IMR-90 (cell line): ENCODE measurements at regions not wholly inside any gene's neighbourhood (a gene's known extent, or its start where the extent isn't known, plus 50 kb on each side); places are given as distances from the start of the nearest gene placed in this dataset.

Experiments
- ATAC-seq: fragments of 200-7000 bp; cut with Tn5 transposase; 2 replicates; pipeline ENCODE4 v1.9.1; 2020; ENCODE audit warnings: low read depth, mild to moderate bottlenecking, moderate library complexity
- BruUV-seq: library from RNA; stranded (reverse); fragments of 400-500 nt; replicated peaks from 2 replicates; lab custom pipeline; 2021; lab: Mats Ljungman, UMichigan
- CTCF ChIA-PET: fragments of 300-600 bp; formaldehyde crosslinking; extraction: SDS; loops from one replicate; lab custom pipeline; 2021; ENCODE audit warnings: antibody characterized with exemption; lab: Yijun Ruan, JAX
- POLR2A ChIA-PET: fragments of 300-600 bp; sonication (Branson Sonifier 250); formaldehyde crosslinking; loops from one replicate; lab custom pipeline; 2022; ENCODE audit warnings: antibody characterized with exemption; ENCODE audit not compliant: unreplicated experiment; lab: Charles Lee
- DNase-seq: peaks from one replicate; pipeline ENCODE4 v3.0.0; 2013
- H2AFZ ChIP-seq: replicated peaks from 2 replicates; pipeline ENCODE3; 2013; ENCODE audit warnings: low read length, mild to moderate bottlenecking; ENCODE audit not compliant: poor library complexity
- H2AK5ac ChIP-seq: 2 replicates; pipeline ENCODE4 v1.6.1; 2013; ENCODE audit warnings: low read depth, low read length, inconsistent platforms
- H2AK9ac ChIP-seq: replicated peaks from 2 replicates; pipeline ENCODE3; 2013; ENCODE audit warnings: mild to moderate bottlenecking, low read depth, low read length, moderate library complexity; ENCODE audit not compliant: poor library complexity
- H2BK120ac ChIP-seq: 2 replicates; pipeline ENCODE4 v1.6.1; 2013; ENCODE audit warnings: low read depth, low read length, inconsistent platforms
- H2BK15ac ChIP-seq: 3 replicates; pipeline ENCODE4 v1.6.1; 2013; ENCODE audit warnings: low read depth, low read length, inconsistent platforms
- H2BK20ac ChIP-seq: 2 replicates; pipeline ENCODE4 v1.6.1; 2013; ENCODE audit warnings: low read depth, mild to moderate bottlenecking, inconsistent platforms, low read length, moderate library complexity
- H2BK5ac ChIP-seq: 2 replicates; pipeline ENCODE4 v1.6.1; 2013; ENCODE audit warnings: mild to moderate bottlenecking, low read depth, low read length, inconsistent platforms; ENCODE audit not compliant: poor library complexity, severe bottlenecking
- H3K14ac ChIP-seq: replicated peaks from 2 replicates; pipeline ENCODE4 v1.6.1; 2013; ENCODE audit warnings: low read depth, low read length, inconsistent platforms
- H3K18ac ChIP-seq: 2 replicates; pipeline ENCODE4 v1.6.1; 2013; ENCODE audit warnings: low read depth, low read length, control low read depth
- H3K23ac ChIP-seq: 2 replicates; pipeline ENCODE4 v1.6.1; 2013; ENCODE audit warnings: low read depth, low read length, inconsistent platforms
- H3K27ac ChIP-seq: 2 replicates; pipeline ENCODE4 v1.5.1; 2013; ENCODE audit warnings: mild to moderate bottlenecking, control low read depth, low read length; ENCODE audit not compliant: insufficient read depth
- H3K27me3 ChIP-seq: 2 replicates; pipeline ENCODE4 v1.6.1; 2013; ENCODE audit warnings: low read length; ENCODE audit not compliant: control insufficient read depth, insufficient read depth
- H3K36me3 ChIP-seq: 2 replicates; pipeline ENCODE4 v1.6.1; 2013; ENCODE audit warnings: low read length, mixed read lengths; ENCODE audit not compliant: control insufficient read depth, insufficient read depth
- H3K4ac ChIP-seq: 2 replicates; pipeline ENCODE4 v1.6.1; 2013; ENCODE audit warnings: low read depth, low read length, inconsistent platforms
- H3K4me1 ChIP-seq: 2 replicates; pipeline ENCODE4 v1.6.1; 2013; ENCODE audit warnings: low read length, mixed read lengths; ENCODE audit not compliant: control insufficient read depth, insufficient read depth
- H3K4me2 ChIP-seq: 2 replicates; pipeline ENCODE4 v1.6.1; 2013; ENCODE audit warnings: low read depth, mild to moderate bottlenecking, control low read depth, low read length, moderate library complexity
- H3K4me3 ChIP-seq: 2 replicates; pipeline ENCODE4 v1.5.1; 2013; ENCODE audit warnings: low read depth, mild to moderate bottlenecking, control low read depth, low read length, moderate library complexity; ENCODE audit not compliant: insufficient read depth
- H3K56ac ChIP-seq: 2 replicates; pipeline ENCODE4 v1.6.1; 2013; ENCODE audit warnings: low read length, inconsistent platforms; ENCODE audit not compliant: insufficient read depth; ENCODE audit errors: extremely low read depth
- H3K79me1 ChIP-seq, 2 experiments: 2 replicates each; pipeline ENCODE4 v1.6.1; 2013; ENCODE audit warnings: low read length in 2 of 2, inconsistent platforms in 1 of 2, low read depth in 1 of 2
- H3K9ac ChIP-seq: 2 replicates; pipeline ENCODE4 v1.6.1; 2013; ENCODE audit warnings: low read depth, low read length, control low read depth
- H3K9me1 ChIP-seq: 2 replicates; pipeline ENCODE4 v1.6.1; 2013; ENCODE audit warnings: low read length, inconsistent platforms; ENCODE audit not compliant: insufficient read depth
- H3K9me3 ChIP-seq: 2 replicates; pipeline ENCODE4 v1.6.1; 2013; ENCODE audit warnings: low read length; ENCODE audit not compliant: control insufficient read depth, insufficient read depth
- H4K20me1 ChIP-seq: 2 replicates; pipeline ENCODE4 v1.6.1; 2013; ENCODE audit warnings: low read length, inconsistent platforms; ENCODE audit not compliant: insufficient read depth
- H4K5ac ChIP-seq: 2 replicates; pipeline ENCODE4 v1.6.1; 2013; ENCODE audit warnings: mild to moderate bottlenecking, low read depth, low read length, control low read depth
- H4K8ac ChIP-seq, 2 experiments: 2 replicates each; pipeline ENCODE4 v1.6.1; 2013; ENCODE audit warnings: low read depth in 2 of 2, low read length in 2 of 2, control low read depth in 1 of 2, inconsistent platforms in 1 of 2
- H4K91ac ChIP-seq: 2 replicates; pipeline ENCODE4 v1.6.1; 2013; ENCODE audit warnings: low read depth, low read length, inconsistent platforms; ENCODE audit not compliant: insufficient read depth
- BHLHE40 ChIP-seq: fragments of 150-350 bp; IDR thresholded peaks from 2 replicates; pipeline ENCODE4 v1.6.1; 2016; ENCODE audit warnings: mild to moderate bottlenecking, low read depth, low read length
- WGBS, 2 experiments: methylation state at CpG; one replicate each; pipeline versions ENCODE4 v1.1.5 to v1.1.7; 2013; ENCODE audit warnings: missing lambda C conversion rate in 2 of 2; ENCODE audit not compliant: insufficient read length in 1 of 2; ENCODE audit errors: extremely low coverage in 2 of 2; 5-methylcytosine and 5-hydroxymethylcytosine counted together
- dilution Hi-C: fragments of 300-500 bp; cut with HindIII; formaldehyde crosslinking; loops from one replicate; pipeline ENCODE4 v1.14.3; 2018; ENCODE audit warnings: low sequenced_read_pairs; ENCODE audit not compliant: unreplicated experiment
- in situ Hi-C: fragments of 300-500 bp; cut with MboI; formaldehyde crosslinking; loops from 3 replicates; pipeline ENCODE4 v1.14.3; 2019; ENCODE audit warnings: low sequenced_read_pairs, inconsistent platforms, mixed read lengths
- intact Hi-C: fragments of 100-400 bp; cut with micrococcal nuclease; formaldehyde crosslinking; loops from 2 replicates; pipeline ENCODE4 v1.10.0; 2022
- TF ChIP-seq, protein P1 (sequence below): fragments of 150-350 bp; IDR thresholded peaks from 2 replicates; pipeline ENCODE4 v1.6.1; 2016; ENCODE audit warnings: low read depth, mild to moderate bottlenecking, low read length, moderate library complexity, borderline replicate concordance

DNA sequence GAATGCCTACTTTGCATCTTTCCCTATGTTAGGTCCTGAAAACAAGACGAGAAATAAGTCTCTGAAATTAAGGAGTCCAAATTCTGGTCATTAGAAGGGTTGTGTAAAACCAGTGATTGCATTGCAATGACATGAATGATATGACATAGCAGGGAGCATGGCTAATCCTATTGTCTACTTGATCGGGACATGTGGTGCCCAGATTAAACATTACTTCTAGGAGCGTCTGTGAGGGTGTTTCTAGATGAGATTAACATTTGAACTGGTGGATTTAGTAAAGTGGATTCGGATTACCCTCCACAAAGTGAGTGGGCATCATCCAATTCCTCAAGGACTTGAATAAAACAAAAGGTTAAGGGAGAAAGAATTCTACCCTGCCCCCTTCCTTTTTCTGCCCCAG lies 434.9 kb upstream of the KLF6 start:
- Histone ChIP-seq H3K4me3 (no peak overlapping the region), H3K27ac (no peak overlapping the region), H4K20me1 (no peaks in the 10 kb centered on the region), H2BK20ac (no peak overlapping the region), H2AK5ac (no peak overlapping the region), H3K4me1 (0 out of 2 replicates have a peak, but pooled peaks cover under 1% of the 10 kb centered on the region), H3K56ac (no peak overlapping the region), H4K91ac (no peak overlapping the region), H4K8ac (no peak overlapping the region), H3K18ac (no peak overlapping the region), H4K5ac (no peak overlapping the region), H2BK15ac (no peak overlapping the region), H3K79me1 (no peaks in the 10 kb centered on the region), H3K9me1 (no peaks in the 10 kb centered on the region), H3K4me2 (no peak overlapping the region), H2BK5ac (no peak overlapping the region), H2AK9ac (no peak overlapping the region), H2BK120ac (no peak overlapping the region), H2AFZ (no peak overlapping the region), H3K4ac (no peak overlapping the region), H3K27me3 (no peaks in the 10 kb centered on the region), H3K23ac (no peak overlapping the region), H3K14ac (no peak overlapping the region), H3K9ac (no peak overlapping the region), H3K9me3 (no peaks in the 10 kb centered on the region), H3K36me3 (no peaks in the 10 kb centered on the region)
- TF ChIP-seq, protein P1, sequence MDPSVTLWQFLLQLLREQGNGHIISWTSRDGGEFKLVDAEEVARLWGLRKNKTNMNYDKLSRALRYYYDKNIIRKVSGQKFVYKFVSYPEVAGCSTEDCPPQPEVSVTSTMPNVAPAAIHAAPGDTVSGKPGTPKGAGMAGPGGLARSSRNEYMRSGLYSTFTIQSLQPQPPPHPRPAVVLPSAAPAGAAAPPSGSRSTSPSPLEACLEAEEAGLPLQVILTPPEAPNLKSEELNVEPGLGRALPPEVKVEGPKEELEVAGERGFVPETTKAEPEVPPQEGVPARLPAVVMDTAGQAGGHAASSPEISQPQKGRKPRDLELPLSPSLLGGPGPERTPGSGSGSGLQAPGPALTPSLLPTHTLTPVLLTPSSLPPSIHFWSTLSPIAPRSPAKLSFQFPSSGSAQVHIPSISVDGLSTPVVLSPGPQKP: no peak
- TF ChIP-seq BHLHE40: no peak
- no peak for ATAC-seq
- no peak for DNase-seq
- POLR2A ChIA-PET: no interaction called here
- BruUV-seq: no TSS peak
- dilution Hi-C loops: no loop called here
- in situ Hi-C loops: no loop called here
- intact Hi-C loops: no loop called here
- no CpG with 5 or more reads among the region's 4 CpGs for WGBS, 2 experiments
- CTCF ChIA-PET: interaction anchor here (1.1 kb wide), 1 partner anchor 9 kb away, joined by 4 read pairs; no protein-coding TSS in a partner anchor
